ENCODE measurements at regions not wholly inside any gene's neighbourhood (a gene's known extent, or its start where the extent isn't known, plus 50 kb on each side); places are given as distances from the start of the nearest gene placed in this dataset.

DNA sequence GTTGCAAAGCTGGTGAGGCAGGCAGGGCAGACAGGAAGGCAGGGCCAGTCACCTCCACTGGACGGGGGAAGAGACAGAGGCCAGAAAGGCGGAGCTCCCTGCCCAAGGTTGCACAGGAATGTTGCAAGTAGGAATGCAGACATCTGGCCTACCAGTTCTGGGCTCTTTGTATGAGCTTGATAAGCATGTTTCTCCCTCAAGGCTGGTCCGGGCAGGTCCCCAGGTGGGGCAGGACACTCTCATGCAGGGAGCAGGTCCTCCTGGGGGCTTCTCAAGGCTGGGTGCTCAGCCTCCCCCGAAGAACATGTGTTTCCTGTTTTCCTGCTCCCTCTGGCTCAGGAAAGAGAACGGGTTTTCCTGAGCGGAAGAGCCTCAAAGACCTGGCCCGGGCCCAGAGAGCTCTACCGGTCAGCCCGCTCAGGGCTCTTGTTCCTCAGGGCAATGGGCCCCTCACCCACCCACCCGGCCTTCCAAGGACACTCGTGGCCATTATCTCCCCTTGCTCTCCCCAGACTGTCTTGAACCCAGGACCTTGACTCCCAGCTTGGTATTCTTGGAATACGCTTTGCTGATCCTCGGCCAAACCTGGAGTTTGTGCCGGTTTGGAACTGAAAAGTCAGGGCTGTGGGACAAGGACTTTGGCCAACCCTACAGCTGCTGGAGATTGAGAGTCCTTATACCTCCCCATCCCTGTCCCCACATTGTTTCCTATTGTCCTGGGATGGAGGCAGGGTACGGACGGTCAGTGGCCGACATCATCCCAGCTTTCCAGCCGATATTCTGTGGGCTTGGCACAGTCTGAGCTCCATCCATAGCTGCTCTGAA, 87.7 kb upstream of the HAAO start:
- H3K4me1 Mint-ChIP-seq (ENCODE audit: low read depth, unreplicated experiment), result no peaks in the 10 kb centered on the region
- TF ChIP-seq, protein P1, sequence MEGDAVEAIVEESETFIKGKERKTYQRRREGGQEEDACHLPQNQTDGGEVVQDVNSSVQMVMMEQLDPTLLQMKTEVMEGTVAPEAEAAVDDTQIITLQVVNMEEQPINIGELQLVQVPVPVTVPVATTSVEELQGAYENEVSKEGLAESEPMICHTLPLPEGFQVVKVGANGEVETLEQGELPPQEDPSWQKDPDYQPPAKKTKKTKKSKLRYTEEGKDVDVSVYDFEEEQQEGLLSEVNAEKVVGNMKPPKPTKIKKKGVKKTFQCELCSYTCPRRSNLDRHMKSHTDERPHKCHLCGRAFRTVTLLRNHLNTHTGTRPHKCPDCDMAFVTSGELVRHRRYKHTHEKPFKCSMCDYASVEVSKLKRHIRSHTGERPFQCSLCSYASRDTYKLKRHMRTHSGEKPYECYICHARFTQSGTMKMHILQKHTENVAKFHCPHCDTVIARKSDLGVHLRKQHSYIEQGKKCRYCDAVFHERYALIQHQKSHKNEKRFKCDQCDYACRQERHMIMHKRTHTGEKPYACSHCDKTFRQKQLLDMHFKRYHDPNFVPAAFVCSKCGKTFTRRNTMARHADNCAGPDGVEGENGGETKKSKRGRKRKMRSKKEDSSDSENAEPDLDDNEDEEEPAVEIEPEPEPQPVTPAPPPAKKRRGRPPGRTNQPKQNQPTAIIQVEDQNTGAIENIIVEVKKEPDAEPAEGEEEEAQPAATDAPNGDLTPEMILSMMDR (IDR thresholded peaks at IDR 0.05; ENCODE audit: unreplicated experiment), result no peak
- H3K27me3 Mint-ChIP-seq (ENCODE audit: unreplicated experiment), result no peaks in the 10 kb centered on the region
- no peak overlapping the region for H3K4me3 Mint-ChIP-seq (ENCODE audit: low read depth, unreplicated experiment)
- H3K36me3 Mint-ChIP-seq (ENCODE audit: insufficient read depth, unreplicated experiment), result no peaks in the 10 kb centered on the region
- no peaks in the 10 kb centered on the region for H3K9me3 Mint-ChIP-seq (ENCODE audit: low read depth, unreplicated experiment)
- intact Hi-C loops (cut with micrococcal nuclease; ENCODE audit: unreplicated experiment), result no loop called here
- no peak overlapping the region for H3K27ac Mint-ChIP-seq (ENCODE audit: unreplicated experiment)
- no TSS peak for BruUV-seq (replicated peaks)
- CTCF ChIA-PET, result interaction anchor here (0.6 to 1.0 kb wide), 2 partner anchors 51 to 605 kb away, joined by 3 to 4 read pairs; no protein-coding TSS in a partner anchor
- DNase-seq, result no peak

DNA sequence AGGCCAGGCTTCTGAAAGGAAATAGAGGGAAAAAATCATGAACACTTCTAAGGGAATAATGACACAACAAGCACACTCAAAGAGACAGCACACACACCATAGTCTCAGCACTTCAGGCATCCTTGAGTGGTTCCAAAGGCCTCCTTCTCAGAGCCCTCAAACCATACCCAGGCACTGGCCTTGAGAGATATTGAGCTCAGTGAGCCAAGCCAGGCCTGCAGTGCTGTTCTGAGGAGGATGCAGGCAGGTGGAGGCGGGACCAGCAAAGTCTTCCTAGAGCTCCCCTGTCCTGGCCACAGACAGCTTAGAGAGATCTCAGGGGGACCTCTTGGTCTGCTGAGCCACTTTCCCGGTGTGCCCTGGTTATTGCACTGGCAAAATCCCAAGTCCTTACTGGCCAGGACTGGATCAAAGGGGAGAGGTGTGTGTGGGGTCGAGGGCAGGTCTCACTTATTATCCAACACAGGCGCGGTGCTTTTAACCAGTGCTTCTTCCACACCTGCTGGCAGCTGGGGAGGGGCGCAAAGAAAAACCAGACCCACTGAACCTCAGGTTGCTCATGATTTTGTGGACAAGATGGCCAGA, 86.8 kb upstream of the HAAO start:
- intact Hi-C loops (cut with micrococcal nuclease; ENCODE audit: unreplicated experiment), result no loop called here
- no peaks in the 10 kb centered on the region for H3K9me3 Mint-ChIP-seq (ENCODE audit: low read depth, unreplicated experiment)
- H3K27ac Mint-ChIP-seq (ENCODE audit: unreplicated experiment), result no peak overlapping the region
- BruUV-seq (replicated peaks), result no TSS peak
- no peak for DNase-seq
- no peak overlapping the region for H3K4me3 Mint-ChIP-seq (ENCODE audit: low read depth, unreplicated experiment)
- CTCF ChIA-PET, result no interaction called here
- no peaks in the 10 kb centered on the region for H3K27me3 Mint-ChIP-seq (ENCODE audit: unreplicated experiment)
- no peaks in the 10 kb centered on the region for H3K36me3 Mint-ChIP-seq (ENCODE audit: insufficient read depth, unreplicated experiment)
- H3K4me1 Mint-ChIP-seq (ENCODE audit: low read depth, unreplicated experiment), result no peaks in the 10 kb centered on the region
- TF ChIP-seq, protein P1 (IDR thresholded peaks at IDR 0.05; ENCODE audit: unreplicated experiment), result no peak

DNA sequence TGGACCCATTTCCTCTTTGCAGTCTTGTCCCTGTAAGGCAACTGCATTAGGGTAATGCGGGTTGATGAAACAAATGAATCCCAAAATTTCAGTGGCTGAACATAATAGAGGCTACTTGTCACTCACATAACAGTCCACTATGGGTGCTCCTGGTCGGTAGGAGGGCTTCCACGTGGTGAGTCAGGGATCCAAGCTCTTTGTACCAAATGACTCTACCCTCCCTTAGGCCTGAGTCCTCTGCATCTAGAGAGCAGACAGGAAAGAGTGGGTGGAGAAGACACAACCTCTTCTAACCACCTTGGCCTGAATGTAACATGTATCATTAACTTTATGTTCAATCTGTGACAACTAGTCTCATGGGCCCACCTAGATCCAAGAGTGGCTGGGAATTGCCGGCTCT, 86.2 kb upstream of the HAAO start:
- H3K9me3 Mint-ChIP-seq (ENCODE audit: low read depth, unreplicated experiment), result no peaks in the 10 kb centered on the region
- no peak overlapping the region for H3K27ac Mint-ChIP-seq (ENCODE audit: unreplicated experiment)
- no peaks in the 10 kb centered on the region for H3K36me3 Mint-ChIP-seq (ENCODE audit: insufficient read depth, unreplicated experiment)
- no peak overlapping the region for H3K4me3 Mint-ChIP-seq (ENCODE audit: low read depth, unreplicated experiment)
- H3K4me1 Mint-ChIP-seq (ENCODE audit: low read depth, unreplicated experiment), result no peaks in the 10 kb centered on the region
- no peaks in the 10 kb centered on the region for H3K27me3 Mint-ChIP-seq (ENCODE audit: unreplicated experiment)
- TF ChIP-seq, protein P1 (IDR thresholded peaks at IDR 0.05; ENCODE audit: unreplicated experiment), result no peak
- BruUV-seq (replicated peaks), result no TSS peak
- no peak for DNase-seq
- intact Hi-C loops (cut with micrococcal nuclease; ENCODE audit: unreplicated experiment), result no loop called here
- CTCF ChIA-PET, result no interaction called here

DNA sequence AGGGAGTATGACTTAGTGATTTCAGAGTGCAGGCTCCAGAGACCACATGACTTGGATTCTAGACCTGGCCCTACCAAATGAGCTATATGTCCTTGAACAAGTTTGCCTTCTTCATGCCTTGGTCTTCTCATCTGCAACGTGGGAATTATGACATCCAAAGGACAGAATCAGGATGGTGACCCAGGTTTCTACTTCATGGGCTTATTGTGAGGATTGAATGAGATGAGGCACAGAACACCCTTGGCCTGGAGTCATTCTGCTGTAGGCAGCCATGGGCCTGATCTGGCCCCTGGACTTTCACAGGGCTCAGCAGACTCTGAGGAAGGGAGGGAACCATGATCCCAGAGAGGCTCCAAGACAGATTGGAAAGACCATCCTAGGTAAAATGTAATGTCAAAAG, 85.6 kb upstream of the HAAO start:
- CTCF ChIA-PET, result no interaction called here
- Mint-ChIP-seq H3K9me3 (ENCODE audit: low read depth, unreplicated experiment) (no peaks in the 10 kb centered on the region), H3K4me1 (ENCODE audit: low read depth, unreplicated experiment) (no peaks in the 10 kb centered on the region), H3K4me3 (ENCODE audit: low read depth, unreplicated experiment) (no peak overlapping the region), H3K27me3 (ENCODE audit: unreplicated experiment) (no peaks in the 10 kb centered on the region), H3K27ac (ENCODE audit: unreplicated experiment) (no peak overlapping the region), H3K36me3 (ENCODE audit: insufficient read depth, unreplicated experiment) (no peaks in the 10 kb centered on the region)
- intact Hi-C loops (cut with micrococcal nuclease; ENCODE audit: unreplicated experiment), result no loop called here
- BruUV-seq (replicated peaks), result no TSS peak
- TF ChIP-seq, protein P1 (IDR thresholded peaks at IDR 0.05; ENCODE audit: unreplicated experiment), result no peak
- no peak for DNase-seq

Measured in Calu3 (cell line).